Activated gamma-delta T cell (primary cell): ENCODE measurements at regions not wholly inside any gene's neighbourhood (a gene's known extent, or its start where the extent isn't known, plus 50 kb on each side); places are given as distances from the start of the nearest gene placed in this dataset.
"Not testable (repeated sequence)": the region's sequence is repeated elsewhere in the genome, so short reads cannot be mapped to it uniquely, and the experiment has no call there.

Experiments
- DNase-seq: peaks from one replicate; lab custom pipeline; 2025; lab: John Stamatoyannopoulos, UW

DNA sequence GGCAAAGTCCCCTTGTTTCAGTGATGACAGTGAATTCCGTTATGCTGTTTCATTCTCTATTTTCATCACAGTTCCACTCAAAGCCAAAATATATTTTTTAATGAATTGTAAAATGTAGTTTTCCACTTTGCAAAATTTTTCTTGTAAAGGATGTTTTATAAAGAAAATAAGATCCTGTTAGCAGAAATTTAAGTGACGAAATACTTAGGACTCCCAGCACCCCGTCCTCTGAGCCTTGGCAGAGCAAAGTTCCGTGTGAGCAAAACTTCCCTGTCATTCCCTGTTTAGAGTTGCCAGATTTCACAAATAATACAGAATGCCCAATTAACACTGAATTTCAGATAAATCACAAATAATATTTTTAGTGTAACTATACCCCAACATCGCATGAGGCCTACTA, 81.0 kb upstream of the RBPJ start:
- no peak for DNase-seq

DNA sequence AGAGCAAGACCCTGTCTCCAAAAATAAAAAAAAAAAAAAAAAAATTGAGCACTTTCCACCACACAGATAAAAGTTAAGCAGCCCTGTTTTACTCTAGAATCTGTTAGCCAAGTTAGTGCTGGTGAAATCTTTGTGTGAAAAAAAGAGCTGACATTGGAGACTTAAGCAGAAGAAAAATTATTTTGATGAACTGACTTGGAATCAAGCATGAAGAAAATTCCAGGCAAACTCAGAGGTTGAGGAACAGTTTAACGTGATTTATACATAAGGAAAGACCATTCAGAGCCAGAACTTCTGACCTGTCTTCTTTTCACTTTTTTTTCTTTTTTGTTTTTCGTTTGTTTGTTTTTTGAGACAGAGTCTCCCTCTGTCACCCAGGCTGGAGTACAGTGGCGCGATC, 79.6 kb upstream of the RBPJ start:
- DNase-seq, result no peak

GRCh38 chr4:26242451-26242850, 78.4 kb upstream of the RBPJ start:
- no peak for DNase-seq

- DNase-seq, result not testable (repeated sequence)
Observed at GRCh38 chr4:26244138-26244537, 76.7 kb upstream of the RBPJ start.

- DNase-seq, result no peak
Observed at GRCh38 chr4:26248647-26249046, 72.2 kb upstream of the RBPJ start.

DNA sequence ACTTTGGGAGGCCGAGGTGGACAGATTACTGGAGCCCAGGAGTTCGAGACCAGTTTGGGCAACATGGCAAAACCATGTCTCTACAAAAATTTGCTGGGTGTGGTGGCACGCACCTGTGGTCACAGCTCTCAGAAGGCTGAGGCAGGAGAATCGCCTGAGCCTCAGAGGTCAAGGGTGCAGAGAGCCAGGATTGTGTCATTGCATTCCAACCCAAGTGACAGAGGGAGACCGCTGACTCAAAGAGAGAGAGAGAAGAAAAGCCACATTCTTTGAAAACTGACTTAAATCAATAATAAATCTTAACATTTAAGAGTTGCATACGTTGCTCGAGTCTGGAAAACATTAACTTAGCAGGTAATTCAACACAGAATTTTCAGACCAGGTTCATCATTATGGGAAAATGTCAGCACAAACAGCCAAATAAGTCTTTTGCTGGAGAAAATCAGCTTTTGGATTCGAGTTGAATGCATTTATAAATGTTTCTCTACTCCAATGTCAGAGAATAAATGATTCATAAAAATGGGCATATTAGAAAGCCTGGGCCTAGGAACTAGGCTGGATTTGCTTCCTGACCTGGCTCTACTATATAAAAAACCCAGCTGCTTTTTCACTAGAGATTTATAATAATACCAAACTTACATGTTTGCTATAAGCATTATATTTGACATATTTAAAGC, 68.3 kb upstream of the RBPJ start:
- no peak for DNase-seq

GRCh38 chr4:26253968-26254367, 66.8 kb upstream of the RBPJ start:
- no peak for DNase-seq

DNA sequence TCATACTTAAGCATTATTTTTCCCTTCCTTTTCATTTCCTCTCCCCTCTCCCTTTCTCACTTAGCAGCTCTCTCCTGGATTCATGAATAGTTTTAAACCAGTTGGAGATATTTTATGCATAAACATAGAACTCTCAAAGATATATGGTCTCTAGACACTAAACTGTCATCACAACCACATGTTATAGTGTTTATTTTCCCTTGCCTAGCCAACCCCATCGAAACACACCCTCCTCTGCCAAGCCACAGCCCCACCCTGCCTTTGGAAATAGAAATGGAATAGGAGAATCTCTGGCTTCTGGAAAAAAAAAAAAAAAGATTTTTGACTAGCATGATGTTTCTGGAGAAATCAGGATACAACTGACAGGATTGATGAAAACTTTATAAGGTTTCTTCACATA, 64.8 kb upstream of the RBPJ start:
- DNase-seq, result no peak

DNA sequence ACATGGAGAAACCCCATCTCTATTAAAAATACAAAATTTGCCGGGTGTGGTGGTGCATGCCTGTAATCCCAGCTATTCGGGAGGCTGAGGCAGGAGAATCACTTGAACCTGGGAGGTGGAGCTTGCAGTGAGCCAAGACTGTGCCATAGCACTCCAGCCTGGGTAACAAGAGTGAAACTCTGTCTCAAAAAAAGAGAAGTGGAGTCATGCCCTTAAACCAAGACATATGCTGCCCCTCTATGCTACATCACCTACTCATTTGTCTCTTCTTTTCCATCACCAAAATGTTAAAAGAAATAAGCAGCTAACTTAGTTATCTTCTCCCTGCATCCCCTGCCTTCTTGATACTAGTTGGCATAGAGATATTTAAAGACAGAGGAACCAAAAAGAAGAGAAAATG, 63.4 kb upstream of the RBPJ start:
- DNase-seq, result not testable (repeated sequence)

GRCh38 chr4:26257850-26258249, 63.0 kb upstream of the RBPJ start:
- DNase-seq, result no peak

DNA sequence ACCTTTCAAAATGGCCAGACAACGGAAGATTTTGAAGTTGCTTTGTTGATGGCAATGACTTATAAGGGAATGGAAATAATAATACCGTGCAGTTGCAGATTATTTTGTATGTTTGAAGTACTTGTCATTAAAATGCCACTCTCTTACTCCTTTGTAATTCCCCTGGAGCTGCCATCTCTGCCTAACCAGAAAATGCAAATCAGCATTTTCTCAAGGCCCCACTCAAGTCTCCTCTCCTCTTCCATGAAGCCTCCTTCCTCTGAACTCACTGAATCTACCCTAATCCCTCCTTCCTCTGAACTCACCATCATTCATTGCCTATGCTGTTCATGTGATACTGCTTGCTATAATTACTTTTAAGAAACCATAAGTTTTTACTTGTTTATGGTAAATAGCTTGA, 60.2 kb upstream of the RBPJ start:
- DNase-seq, result no peak

- DNase-seq, result no peak
Observed at GRCh38 chr4:26261405-26261804, 59.4 kb upstream of the RBPJ start.

- no peak for DNase-seq
Observed at GRCh38 chr4:26263165-26263564, 57.6 kb upstream of the RBPJ start.

- DNase-seq, result no peak
Observed at GRCh38 chr4:26264109-26264508, 56.7 kb upstream of the RBPJ start.

DNA sequence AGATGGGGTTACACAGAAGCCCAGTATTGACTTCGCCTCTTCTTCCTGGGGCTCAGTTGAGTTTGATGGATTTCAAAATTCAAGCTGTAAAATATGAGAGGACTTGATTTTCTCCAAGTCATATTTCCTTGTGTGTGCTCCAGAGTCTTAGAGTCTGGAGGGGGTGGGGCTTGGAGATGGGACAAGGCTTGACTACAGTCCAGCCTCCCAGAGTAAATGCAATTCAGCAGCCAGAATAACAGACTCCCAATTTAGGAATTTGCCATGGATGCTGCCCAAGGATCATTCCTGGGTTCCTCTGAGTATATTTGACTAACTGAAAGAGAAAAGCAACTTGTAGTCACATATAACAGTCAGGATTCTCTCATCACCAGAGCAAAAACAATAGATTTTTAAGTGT, 53.7 kb upstream of the RBPJ start:
- DNase-seq, result no peak

DNA sequence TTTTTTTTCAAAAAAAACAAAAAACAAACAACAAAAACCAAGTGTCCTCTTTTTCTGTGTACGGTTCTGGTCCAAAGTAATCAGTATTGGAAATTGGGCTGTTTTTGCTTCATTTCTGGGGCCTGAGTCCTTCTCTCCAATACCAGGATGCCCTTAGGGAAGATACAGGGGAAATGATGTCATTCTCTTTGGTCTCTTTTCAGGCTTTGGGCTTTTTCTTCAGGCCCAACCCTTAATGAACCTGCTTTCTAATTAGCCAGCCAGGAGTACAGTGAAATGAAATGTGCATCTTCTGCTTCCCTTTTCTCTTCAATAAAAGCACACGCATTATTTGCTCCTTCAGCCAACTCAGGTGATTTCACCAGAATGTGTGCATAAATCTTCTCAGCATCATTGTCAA, 52.6 kb upstream of the RBPJ start:
- no peak for DNase-seq

GRCh38 chr4:26269038-26269437, 51.8 kb upstream of the RBPJ start:
- DNase-seq, result no peak
